Adrenal gland (tissue), 9 donors: ENCODE measurements at regions not wholly inside any gene's neighbourhood (a gene's known extent, or its start where the extent isn't known, plus 50 kb on each side); places are given as distances from the start of the nearest gene placed in this dataset.
"Not testable (repeated sequence)": the region's sequence is repeated elsewhere in the genome, so short reads cannot be mapped to it uniquely, and the experiment has no call there.

Experiments used
- DNase-seq, 7 donors: peaks; one replicate each; pipeline ENCODE4 v3.0.0-alpha.2; 2019 to 2020
- H3K27ac ChIP-seq, 5 donors: fragments of 200-600 bp; sonication (generic) in 4 of 5; 1 replicate in 3 of 5; 2 replicates in 2 of 5; pipeline versions ENCODE4 v1.5.1 to v1.8.0; 2016 to 2020; ENCODE audit warnings: mild to moderate bottlenecking in 1 of 5
- H3K27me3 ChIP-seq: fragments of 200-600 bp; 2 replicates; pipeline ENCODE4 v1.8.0; 2021
- H3K36me3 ChIP-seq, 2 donors: fragments of 200-600 bp; replicated peaks in 1 of 2; 1 replicate in 1 of 2; 2 replicates in 1 of 2; pipeline versions ENCODE4 v1.5.1 to v1.8.0; 2018 to 2022
- H3K4me1 ChIP-seq, 2 donors: fragments of 200-600 bp; replicated peaks in 1 of 2; 1 replicate in 1 of 2; 2 replicates in 1 of 2; pipeline versions ENCODE4 v1.5.1 to v1.8.0; 2018 to 2021
- H3K4me3 ChIP-seq, 4 donors: fragments of 200-600 bp; sonication (generic) in 3 of 4; one replicate each; pipeline ENCODE4 v1.5.1; 2016 to 2018
- H3K9me3 ChIP-seq, 3 donors: fragments of 200-600 bp; sonication (generic) in 1 of 3; replicated peaks in 1 of 3; 1 replicate in 2 of 3; 2 replicates in 1 of 3; pipeline versions ENCODE4 v1.5.1 to v1.8.0; 2016 to 2021
- CTCF ChIP-seq, 6 experiments: fragments of 450-650 bp in 4 of 6; fragments of 200-600 bp in 2 of 6; sonication (generic) in 1 of 6; IDR thresholded peaks; 1 replicate in 5 of 6; 2 replicates in 1 of 6; pipeline versions ENCODE4 v1.5.1 to v1.8.0; 2016 to 2021; ENCODE audit warnings: antibody characterized with exemption in 6 of 6, mild to moderate bottlenecking in 2 of 6, moderate library complexity in 1 of 6
- POLR2A ChIP-seq, 2 donors: fragments of 450-650 bp; IDR thresholded peaks; one replicate each; pipeline ENCODE4 v1.6.1; 2017; ENCODE audit warnings: antibody characterized with exemption in 2 of 2, mild to moderate bottlenecking in 2 of 2, moderate library complexity in 1 of 2
- WGBS, 4 donors: extraction: QIAGEN DNeasy Blood & Tissue Kit in 2 of 4; methylation state at CpG; one replicate each; pipeline versions ENCODE4 v1.1.5 to v1.1.7; 2013 to 2017; 5-methylcytosine and 5-hydroxymethylcytosine counted together
- intact Hi-C, 2 donors: fragments of 100-400 bp; cut with DNase I; formaldehyde crosslinking; loops; one replicate each; pipeline versions ENCODE4 v1.14.1 to v1.15.0; 2022 to 2023
- donor health status: healthy with polysubstance abuse.
- donor health status: Bipolar disorder and iron deficiency.
- donor health status: DM: yes; HTN: yes; CAD: no.
- donor health status: DM: no; HTN: no; CAD: no.
- donor health status: DM: no; HTN: no; CAD: no.

- H3K27ac ChIP-seq, intact Hi-C loops, H3K4me3 ChIP-seq, H3K36me3 ChIP-seq, DNase-seq, H3K4me1 ChIP-seq, H3K27me3 ChIP-seq: not testable (repeated sequence)
- H3K9me3 ChIP-seq: peaks cover 0 to 11% (median 0%) of the 10 kb centered on the region in 3 donors
- 84 to 100% (median 90%) methylated on average over 3 of the region's 3 CpGs for WGBS, 4 donors
Measured at GRCh38 chrX:132302687-132303086, 83.4 kb upstream of the RAP2C start.

GRCh38 chrX:132294776-132295495 is 75.7 kb upstream of the RAP2C start:
- no peak for DNase-seq
- no peaks in the 10 kb centered on the region for H3K9me3 ChIP-seq
- TF ChIP-seq POLR2A (IDR thresholded peaks at IDR 0.05): no peak
- TF ChIP-seq CTCF (IDR thresholded peaks at IDR 0.05): no peak
- peaks cover 3% of the 10 kb centered on the region for H3K27me3 ChIP-seq
- no peaks in the 10 kb centered on the region for H3K4me1 ChIP-seq
- WGBS, 4 donors: 76 to 100% (median 86%) methylated on average over 2 of the region's 2 CpGs
- H3K4me3 ChIP-seq: no peak overlapping the region
- intact Hi-C loops: loop anchor here (5.0 to 10.0 kb wide), 2 partner anchors 310 to 317 kb away; no protein-coding TSS in a partner anchor
- H3K27ac ChIP-seq: no peak overlapping the region
- H3K36me3 ChIP-seq: no peaks in the 10 kb centered on the region

- Histone ChIP-seq H3K9me3 (no peaks in the 10 kb centered on the region), H3K36me3 (no peaks in the 10 kb centered on the region), H3K27ac (no peak overlapping the region), H3K4me1 (no peaks in the 10 kb centered on the region), H3K4me3 (no peak overlapping the region), H3K27me3 (peaks cover 3% of the 10 kb centered on the region)
- DNase-seq: no peak
- WGBS, 4 donors: 65 to 100% (median 86%) methylated on average over 1 of the region's 1 CpG
- intact Hi-C loops: loop anchor here (5.0 to 10.0 kb wide), 2 partner anchors 311 to 318 kb away; no protein-coding TSS in a partner anchor
- TF ChIP-seq POLR2A (IDR thresholded peaks at IDR 0.05): no peak
- no peak for TF ChIP-seq CTCF (IDR thresholded peaks at IDR 0.05)
Measured at GRCh38 chrX:132294192-132294591, 74.9 kb upstream of the RAP2C start.

GRCh38 chrX:132292793-132293192 is 73.5 kb upstream of the RAP2C start:
- DNase-seq: peak; percentile 20 to 58 (median 26)
- Histone ChIP-seq H3K27me3 (peaks cover 3% of the 10 kb centered on the region), H3K4me1 (no peaks in the 10 kb centered on the region), H3K4me3 (no peak overlapping the region), H3K36me3 (no peaks in the 10 kb centered on the region), H3K9me3 (no peaks in the 10 kb centered on the region), H3K27ac (no peak overlapping the region)
- WGBS, 4 donors: 8 to 15% (median 12%) methylated on average over 5 of the region's 5 CpGs
- TF ChIP-seq CTCF (IDR thresholded peaks at IDR 0.05) (peak; percentile 54 to 74 (median 68)), POLR2A (IDR thresholded peaks at IDR 0.05) (no peak)
- intact Hi-C loops: loop anchor here (5.0 to 10.0 kb wide), 2 partner anchors 312 to 320 kb away; no protein-coding TSS in a partner anchor
